PC-3 (cell line): ENCODE measurements at regions not wholly inside any gene's neighbourhood (a gene's known extent, or its start where the extent isn't known, plus 50 kb on each side); places are given as distances from the start of the nearest gene placed in this dataset.
"Not testable (repeated sequence)": the region's sequence is repeated elsewhere in the genome, so short reads cannot be mapped to it uniquely, and the experiment has no call there.

ENCODE experiments used
- ATAC-seq: fragments of 200-7000 bp; cut with Tn5 transposase; 2 replicates; pipeline ENCODE4 v1.9.1; 2020; ENCODE audit warnings: mild to moderate bottlenecking, moderate library complexity
- BruUV-seq: library from RNA; stranded (reverse); fragments of 400-500 nt; replicated peaks from 2 replicates; lab custom pipeline; 2021; lab: Mats Ljungman, UMichigan
- CTCF ChIA-PET: fragments of 300-600 bp; sonication (Branson Sonifier 250); formaldehyde crosslinking; loops from one replicate; lab custom pipeline; 2022; ENCODE audit warnings: antibody characterized with exemption; lab: Charles Lee
- POLR2A ChIA-PET: fragments of 300-600 bp; sonication (Branson Sonifier 250); formaldehyde crosslinking; loops from one replicate; lab custom pipeline; 2022; ENCODE audit warnings: antibody characterized with exemption; ENCODE audit not compliant: unreplicated experiment; lab: Charles Lee
- DNase-seq: peaks from one replicate; pipeline ENCODE4 v3.0.0-alpha.2; 2015
- H2AFZ ChIP-seq: fragments of 300-600 bp; sonication (generic); 2 replicates; pipeline ENCODE4 v1.6.0; 2016; ENCODE audit warnings: antibody characterized with exemption, low read length
- H3F3A ChIP-seq: fragments of 300-600 bp; sonication (generic); one replicate; pipeline ENCODE4 v1.6.0; 2017; ENCODE audit warnings: antibody characterized with exemption, low read length, control low read depth, mild to moderate bottlenecking; ENCODE audit not compliant: unreplicated experiment
- H3K27ac ChIP-seq: fragments of 300-600 bp; sonication (generic); 2 replicates; pipeline ENCODE4 v1.5.1; 2016; ENCODE audit warnings: mild to moderate bottlenecking, low read length
- H3K27me3 ChIP-seq: fragments of 300-600 bp; sonication (generic); 2 replicates; pipeline ENCODE4 v1.6.1; 2016; ENCODE audit warnings: low read length, mixed read lengths
- H3K36me3 ChIP-seq: fragments of 300-600 bp; sonication (generic); 2 replicates; pipeline ENCODE4 v1.6.1; 2016; ENCODE audit warnings: low read depth, mixed run types, low read length, mixed read lengths
- H3K4me1 ChIP-seq: fragments of 300-600 bp; sonication (generic); 2 replicates; pipeline ENCODE4 v1.5.1; 2016; ENCODE audit warnings: low read length; ENCODE audit not compliant: insufficient read depth
- H3K4me2 ChIP-seq: fragments of 300-600 bp; sonication (generic); 2 replicates; pipeline ENCODE4 v1.6.0; 2016; ENCODE audit warnings: low read length
- H3K4me3 ChIP-seq: fragments of 300-600 bp; sonication (generic); 2 replicates; pipeline ENCODE4 v1.5.1; 2016; ENCODE audit warnings: mild to moderate bottlenecking, low read length, mixed read lengths
- H3K79me2 ChIP-seq: fragments of 300-600 bp; sonication (generic); 2 replicates; pipeline ENCODE4 v1.6.1; 2017; ENCODE audit warnings: low read length, mixed read lengths
- H3K9ac ChIP-seq: fragments of 300-600 bp; sonication (generic); 2 replicates; pipeline ENCODE4 v1.6.0; 2016; ENCODE audit warnings: mild to moderate bottlenecking, low read length
- H3K9me2 ChIP-seq: fragments of 300-600 bp; sonication (generic); replicated peaks from 2 replicates; pipeline ENCODE4 v1.6.1; 2016; ENCODE audit warnings: mixed run types, low read length, mixed read lengths
- H3K9me3 ChIP-seq: fragments of 300-600 bp; sonication (generic); 2 replicates; pipeline ENCODE4 v1.6.1; 2016; ENCODE audit warnings: low read length, mixed read lengths
- H4K20me1 ChIP-seq: fragments of 300-600 bp; sonication (generic); 2 replicates; pipeline ENCODE4 v1.6.1; 2016; ENCODE audit warnings: low read length, mixed read lengths
- CTCF ChIP-seq: fragments of 300-600 bp; sonication (generic); conservative IDR thresholded peaks from 2 replicates; pipeline ENCODE4 v1.5.1; 2017; ENCODE audit warnings: antibody characterized with exemption, low read depth, mild to moderate bottlenecking, low read length
- EZH2 ChIP-seq: fragments of 300-600 bp; sonication (generic); IDR thresholded peaks from one replicate; pipeline ENCODE4 v1.6.1; 2017; ENCODE audit warnings: antibody characterized with exemption, mild to moderate bottlenecking, low read length; ENCODE audit not compliant: unreplicated experiment
- EZH2phosphoT487 ChIP-seq: fragments of 300-600 bp; sonication (generic); IDR thresholded peaks from 2 replicates; pipeline ENCODE4 v1.6.1; 2018; ENCODE audit warnings: mild to moderate bottlenecking, antibody characterized with exemption, low read length, borderline replicate concordance
- intact Hi-C: fragments of 100-400 bp; cut with micrococcal nuclease; formaldehyde crosslinking; loops from 2 replicates; pipeline ENCODE4 v1.9.0; 2023

GRCh38 chrX:82732861-82733260, 775.2 kb upstream of the POU3F4 start:
- intact Hi-C loops = no loop called here
- BruUV-seq = no TSS peak

GRCh38 chrX:82734140-82734539, 774.0 kb upstream of the POU3F4 start:
- Histone ChIP-seq H2AFZ (no peak overlapping the region), H3K9ac (no peak overlapping the region), H3K79me2 (no peaks in the 10 kb centered on the region), H3K27me3 (no peaks in the 10 kb centered on the region), H3K9me3 (no peaks in the 10 kb centered on the region), H3K4me3 (no peak overlapping the region), H3F3A (no peaks in the 10 kb centered on the region), H3K9me2 (no peaks in the 10 kb centered on the region), H3K27ac (no peak overlapping the region), H4K20me1 (no peaks in the 10 kb centered on the region), H3K4me1 (no peaks in the 10 kb centered on the region), H3K36me3 (no peaks in the 10 kb centered on the region), H3K4me2 (no peak overlapping the region)
- no peak for DNase-seq
- BruUV-seq = no TSS peak
- POLR2A ChIA-PET = no interaction called here
- intact Hi-C loops = no loop called here
- ATAC-seq = no peak
- CTCF ChIA-PET = no interaction called here
- TF ChIP-seq EZH2 (no peak), CTCF (no peak), EZH2phosphoT487 (no peak)

More at GRCh38 chrX:82732861-82733260, 775.2 kb upstream of the POU3F4 start:
- no peaks in the 10 kb centered on the region for H3F3A ChIP-seq
- H3K36me3 ChIP-seq = no peaks in the 10 kb centered on the region
- CTCF ChIA-PET = no interaction called here
- POLR2A ChIA-PET = no interaction called here
- H3K9me3 ChIP-seq = no peaks in the 10 kb centered on the region
- no peak overlapping the region for H2AFZ ChIP-seq
- H3K27ac ChIP-seq = no peak overlapping the region
- no peak overlapping the region for H3K4me3 ChIP-seq
- H3K79me2 ChIP-seq = no peaks in the 10 kb centered on the region
- no peaks in the 10 kb centered on the region for H3K27me3 ChIP-seq
- H3K4me2 ChIP-seq = no peak overlapping the region
- no peak for DNase-seq
- no peaks in the 10 kb centered on the region for H3K4me1 ChIP-seq
- no peak for ATAC-seq
- no peaks in the 10 kb centered on the region for H4K20me1 ChIP-seq
- TF ChIP-seq CTCF (no peak), EZH2 (no peak), EZH2phosphoT487 (no peak)
- no peaks in the 10 kb centered on the region for H3K9me2 ChIP-seq
- H3K9ac ChIP-seq = no peak overlapping the region

- H4K20me1 ChIP-seq, H3K27ac ChIP-seq, H3K4me1 ChIP-seq, H3K9me3 ChIP-seq, H2AFZ ChIP-seq, DNase-seq, POLR2A ChIA-PET, H3K36me3 ChIP-seq, H3K4me3 ChIP-seq, H3K79me2 ChIP-seq, H3K9ac ChIP-seq, ATAC-seq, BruUV-seq, intact Hi-C loops, H3K9me2 ChIP-seq, H3F3A ChIP-seq, CTCF ChIA-PET, H3K4me2 ChIP-seq, H3K27me3 ChIP-seq: not testable (repeated sequence)
Measured at GRCh38 chrX:82738313-82738712, 769.8 kb upstream of the POU3F4 start.
